ENCODE measurements at regions not wholly inside any gene's neighbourhood (a gene's known extent, or its start where the extent isn't known, plus 50 kb on each side); places are given as distances from the start of the nearest gene placed in this dataset.

GRCh38 chr1:228801068-228801467 is 65.8 kb downstream of the RHOU start:
- no peak for DNase-seq (ENCODE audit: insufficient read length, low spot score, missing footprints)

GRCh38 chr1:228802386-228803220 is 67.3 kb downstream of the RHOU start:
- no peaks in the 10 kb centered on the region for H4K20me1 ChIP-seq (ENCODE audit: insufficient read depth, low read length)
- no peak for TF ChIP-seq CTCF (IDR thresholded peaks at IDR 0.05; ENCODE audit: extremely low read depth, low read depth, low read length)
- peaks cover 2% of the 10 kb centered on the region for H3K27me3 ChIP-seq (ENCODE audit: insufficient read depth, low read length)
- no peak overlapping the region for H3K27ac ChIP-seq (ENCODE audit: low read depth, low read length)
- H3K79me2 ChIP-seq (ENCODE audit: insufficient read depth, low read length) = no peaks in the 10 kb centered on the region
- H3K4me1 ChIP-seq (ENCODE audit: insufficient read depth, low read length) = no peaks in the 10 kb centered on the region
- H3K4me3 ChIP-seq (ENCODE audit: insufficient read depth, low read length) = no peak overlapping the region
- H2AFZ ChIP-seq (ENCODE audit: low read length) = no peak overlapping the region
- no peaks in the 10 kb centered on the region for H3K9me3 ChIP-seq (ENCODE audit: low read depth, low read length)
- H3K36me3 ChIP-seq (ENCODE audit: insufficient read depth, low read length) = no peaks in the 10 kb centered on the region
- DNase-seq (ENCODE audit: insufficient read length, low spot score, missing footprints) = no peak
- no peak overlapping the region for H3K4me2 ChIP-seq (ENCODE audit: insufficient read depth, low read length)

More at GRCh38 chr1:228801068-228801467, 65.8 kb downstream of the RHOU start:
- Histone ChIP-seq H3K9me3 (ENCODE audit: low read depth, low read length) (no peaks in the 10 kb centered on the region), H3K4me3 (ENCODE audit: insufficient read depth, low read length) (no peak overlapping the region), H3K4me2 (ENCODE audit: insufficient read depth, low read length) (no peak overlapping the region), H4K20me1 (ENCODE audit: insufficient read depth, low read length) (no peaks in the 10 kb centered on the region), H3K4me1 (ENCODE audit: insufficient read depth, low read length) (no peaks in the 10 kb centered on the region), H3K36me3 (ENCODE audit: insufficient read depth, low read length) (no peaks in the 10 kb centered on the region), H3K27me3 (ENCODE audit: insufficient read depth, low read length) (peaks cover 2% of the 10 kb centered on the region), H3K27ac (ENCODE audit: low read depth, low read length) (no peak overlapping the region), H3K79me2 (ENCODE audit: insufficient read depth, low read length) (no peaks in the 10 kb centered on the region), H2AFZ (ENCODE audit: low read length) (no peak overlapping the region)
- no peak for TF ChIP-seq CTCF (IDR thresholded peaks at IDR 0.05; ENCODE audit: extremely low read depth, low read depth, low read length)

GRCh38 chr1:228803421-228803820 is 68.1 kb downstream of the RHOU start:
- no peak for DNase-seq (ENCODE audit: insufficient read length, low spot score, missing footprints)
- H3K79me2 ChIP-seq (ENCODE audit: insufficient read depth, low read length) = no peaks in the 10 kb centered on the region
- H3K9me3 ChIP-seq (ENCODE audit: low read depth, low read length) = no peaks in the 10 kb centered on the region
- no peak for TF ChIP-seq CTCF (IDR thresholded peaks at IDR 0.05; ENCODE audit: extremely low read depth, low read depth, low read length)
- H4K20me1 ChIP-seq (ENCODE audit: insufficient read depth, low read length) = no peaks in the 10 kb centered on the region
- no peak overlapping the region for H3K4me2 ChIP-seq (ENCODE audit: insufficient read depth, low read length)
- H3K4me3 ChIP-seq (ENCODE audit: insufficient read depth, low read length) = no peak overlapping the region
- H3K27me3 ChIP-seq (ENCODE audit: insufficient read depth, low read length) = peaks cover 2% of the 10 kb centered on the region
- H3K4me1 ChIP-seq (ENCODE audit: insufficient read depth, low read length) = no peaks in the 10 kb centered on the region
- H2AFZ ChIP-seq (ENCODE audit: low read length) = no peak overlapping the region
- no peaks in the 10 kb centered on the region for H3K36me3 ChIP-seq (ENCODE audit: insufficient read depth, low read length)
- H3K27ac ChIP-seq (ENCODE audit: low read depth, low read length) = no peak overlapping the region

- TF ChIP-seq CTCF (IDR thresholded peaks at IDR 0.05; ENCODE audit: extremely low read depth, low read depth, low read length) = no peak
- H3K27me3 ChIP-seq (ENCODE audit: insufficient read depth, low read length) = peaks cover 2% of the 10 kb centered on the region
Measured at GRCh38 chr1:228804173-228804572, 68.9 kb downstream of the RHOU start.

More at GRCh38 chr1:228804173-228804572, 68.9 kb downstream of the RHOU start:
- H3K4me2 ChIP-seq (ENCODE audit: insufficient read depth, low read length) = no peak overlapping the region
- no peak overlapping the region for H3K4me3 ChIP-seq (ENCODE audit: insufficient read depth, low read length)
- no peak overlapping the region for H3K27ac ChIP-seq (ENCODE audit: low read depth, low read length)
- DNase-seq (ENCODE audit: insufficient read length, low spot score, missing footprints) = no peak
- H4K20me1 ChIP-seq (ENCODE audit: insufficient read depth, low read length) = no peaks in the 10 kb centered on the region
- H3K36me3 ChIP-seq (ENCODE audit: insufficient read depth, low read length) = no peaks in the 10 kb centered on the region
- no peaks in the 10 kb centered on the region for H3K9me3 ChIP-seq (ENCODE audit: low read depth, low read length)
- no peaks in the 10 kb centered on the region for H3K4me1 ChIP-seq (ENCODE audit: insufficient read depth, low read length)
- H2AFZ ChIP-seq (ENCODE audit: low read length) = no peak overlapping the region
- H3K79me2 ChIP-seq (ENCODE audit: insufficient read depth, low read length) = no peaks in the 10 kb centered on the region
